ENCODE measurements at regions not wholly inside any gene's neighbourhood (a gene's known extent, or its start where the extent isn't known, plus 50 kb on each side); places are given as distances from the start of the nearest gene placed in this dataset.

DNA sequence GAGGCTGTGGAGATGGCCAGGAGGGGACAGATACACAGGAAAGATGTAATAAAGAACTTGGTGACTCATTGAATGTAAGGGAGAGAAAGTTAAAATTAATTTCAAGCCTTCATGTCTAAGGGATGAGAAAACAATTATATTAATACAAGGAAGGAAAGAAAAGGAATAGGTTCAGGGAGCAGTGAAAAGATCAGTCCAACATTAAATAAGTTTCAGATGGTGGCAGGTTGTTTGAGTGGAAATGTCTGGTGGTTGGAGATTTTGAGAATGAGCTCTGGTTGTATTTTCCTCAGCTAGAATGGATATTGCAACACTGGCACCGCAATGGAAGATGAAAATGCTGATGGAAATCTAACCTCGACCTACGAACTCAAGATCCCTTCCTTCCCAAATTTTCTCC lies 304.3 kb downstream of the COL12A1 start:
- TF ChIP-seq, protein P1, sequence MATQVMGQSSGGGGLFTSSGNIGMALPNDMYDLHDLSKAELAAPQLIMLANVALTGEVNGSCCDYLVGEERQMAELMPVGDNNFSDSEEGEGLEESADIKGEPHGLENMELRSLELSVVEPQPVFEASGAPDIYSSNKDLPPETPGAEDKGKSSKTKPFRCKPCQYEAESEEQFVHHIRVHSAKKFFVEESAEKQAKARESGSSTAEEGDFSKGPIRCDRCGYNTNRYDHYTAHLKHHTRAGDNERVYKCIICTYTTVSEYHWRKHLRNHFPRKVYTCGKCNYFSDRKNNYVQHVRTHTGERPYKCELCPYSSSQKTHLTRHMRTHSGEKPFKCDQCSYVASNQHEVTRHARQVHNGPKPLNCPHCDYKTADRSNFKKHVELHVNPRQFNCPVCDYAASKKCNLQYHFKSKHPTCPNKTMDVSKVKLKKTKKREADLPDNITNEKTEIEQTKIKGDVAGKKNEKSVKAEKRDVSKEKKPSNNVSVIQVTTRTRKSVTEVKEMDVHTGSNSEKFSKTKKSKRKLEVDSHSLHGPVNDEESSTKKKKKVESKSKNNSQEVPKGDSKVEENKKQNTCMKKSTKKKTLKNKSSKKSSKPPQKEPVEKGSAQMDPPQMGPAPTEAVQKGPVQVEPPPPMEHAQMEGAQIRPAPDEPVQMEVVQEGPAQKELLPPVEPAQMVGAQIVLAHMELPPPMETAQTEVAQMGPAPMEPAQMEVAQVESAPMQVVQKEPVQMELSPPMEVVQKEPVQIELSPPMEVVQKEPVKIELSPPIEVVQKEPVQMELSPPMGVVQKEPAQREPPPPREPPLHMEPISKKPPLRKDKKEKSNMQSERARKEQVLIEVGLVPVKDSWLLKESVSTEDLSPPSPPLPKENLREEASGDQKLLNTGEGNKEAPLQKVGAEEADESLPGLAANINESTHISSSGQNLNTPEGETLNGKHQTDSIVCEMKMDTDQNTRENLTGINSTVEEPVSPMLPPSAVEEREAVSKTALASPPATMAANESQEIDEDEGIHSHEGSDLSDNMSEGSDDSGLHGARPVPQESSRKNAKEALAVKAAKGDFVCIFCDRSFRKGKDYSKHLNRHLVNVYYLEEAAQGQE (IDR thresholded peaks at IDR 0.05; ENCODE audit: low read depth), result no peak
- TF ChIP-seq YY1 (IDR thresholded peaks at IDR 0.05; ENCODE audit: low read depth), result no peak
- no peak for TF ChIP-seq TCF12 (IDR thresholded peaks at IDR 0.05; ENCODE audit: low read depth)
- no peak for TF ChIP-seq TEAD4 (IDR thresholded peaks at IDR 0.05)
- TF ChIP-seq, protein P2, sequence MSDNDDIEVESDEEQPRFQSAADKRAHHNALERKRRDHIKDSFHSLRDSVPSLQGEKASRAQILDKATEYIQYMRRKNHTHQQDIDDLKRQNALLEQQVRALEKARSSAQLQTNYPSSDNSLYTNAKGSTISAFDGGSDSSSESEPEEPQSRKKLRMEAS (IDR thresholded peaks at IDR 0.05), result no peak
- no peak for TF ChIP-seq ZBTB7A (IDR thresholded peaks at IDR 0.05; ENCODE audit: low read depth)

DNA sequence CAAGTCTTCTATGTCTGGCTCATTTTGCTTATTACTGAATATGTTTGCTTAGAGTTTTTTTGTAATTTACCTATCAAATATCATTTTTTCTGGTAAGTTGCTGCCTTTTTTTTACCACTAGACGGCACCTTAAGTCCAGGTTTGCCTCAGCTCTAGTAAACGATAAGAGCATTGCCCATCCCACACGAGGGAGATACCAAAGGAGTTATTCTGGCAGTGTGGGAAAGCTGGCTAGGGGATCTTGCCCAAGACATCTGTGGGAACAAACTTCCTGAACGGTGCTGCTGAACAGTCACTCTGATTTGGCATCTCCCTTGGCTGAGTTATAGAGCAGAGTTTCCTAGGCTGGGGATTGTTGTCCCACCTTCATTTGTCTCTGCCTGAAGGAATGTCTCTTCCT lies 306.4 kb downstream of the COL12A1 start:
- no peak for TF ChIP-seq EGR1 (IDR thresholded peaks at IDR 0.05)
- TF ChIP-seq, protein P3, sequence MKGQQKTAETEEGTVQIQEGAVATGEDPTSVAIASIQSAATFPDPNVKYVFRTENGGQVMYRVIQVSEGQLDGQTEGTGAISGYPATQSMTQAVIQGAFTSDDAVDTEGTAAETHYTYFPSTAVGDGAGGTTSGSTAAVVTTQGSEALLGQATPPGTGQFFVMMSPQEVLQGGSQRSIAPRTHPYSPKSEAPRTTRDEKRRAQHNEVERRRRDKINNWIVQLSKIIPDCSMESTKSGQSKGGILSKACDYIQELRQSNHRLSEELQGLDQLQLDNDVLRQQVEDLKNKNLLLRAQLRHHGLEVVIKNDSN (IDR thresholded peaks at IDR 0.05), result no peak
- TF ChIP-seq CREB1 (IDR thresholded peaks at IDR 0.05; ENCODE audit: low read depth), result no peak
- TF ChIP-seq RAD21 (IDR thresholded peaks at IDR 0.05; ENCODE audit: low read depth), result peak; percentile 62

DNA sequence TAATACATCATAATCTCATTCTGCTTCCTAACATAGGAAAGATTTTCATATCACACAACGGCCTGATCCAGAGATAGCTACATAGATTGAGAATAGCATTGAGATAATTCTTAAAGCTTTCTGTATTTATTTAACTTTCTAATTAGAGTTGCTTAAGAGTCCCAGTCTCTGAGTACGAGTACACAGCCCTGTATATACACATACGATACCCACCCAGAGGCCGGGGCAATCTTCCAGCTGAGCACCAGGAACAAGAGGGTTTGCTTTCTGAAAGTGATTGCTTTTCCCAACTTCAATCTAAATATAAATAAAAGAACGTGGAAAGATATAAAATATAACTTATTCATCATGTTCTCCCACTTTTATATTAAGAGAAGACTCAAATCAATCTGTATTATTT lies 313.8 kb downstream of the COL12A1 start:
- no peak for TF ChIP-seq EP300 (IDR thresholded peaks at IDR 0.05; ENCODE audit: borderline replicate concordance)
- no peak for TF ChIP-seq NFIC (IDR thresholded peaks at IDR 0.05)
- TF ChIP-seq RAD21 (IDR thresholded peaks at IDR 0.05; ENCODE audit: low read depth), result no peak
- no peak for TF ChIP-seq TEAD4 (IDR thresholded peaks at IDR 0.05)
- TF ChIP-seq TAF1 (IDR thresholded peaks at IDR 0.05; ENCODE audit: low read depth), result no peak
- TF ChIP-seq, protein P1 (IDR thresholded peaks at IDR 0.05; ENCODE audit: low read depth), result no peak
- TF ChIP-seq, protein P2 (IDR thresholded peaks at IDR 0.05), result no peak
- TF ChIP-seq CREB1 (IDR thresholded peaks at IDR 0.05; ENCODE audit: low read depth), result no peak

DNA sequence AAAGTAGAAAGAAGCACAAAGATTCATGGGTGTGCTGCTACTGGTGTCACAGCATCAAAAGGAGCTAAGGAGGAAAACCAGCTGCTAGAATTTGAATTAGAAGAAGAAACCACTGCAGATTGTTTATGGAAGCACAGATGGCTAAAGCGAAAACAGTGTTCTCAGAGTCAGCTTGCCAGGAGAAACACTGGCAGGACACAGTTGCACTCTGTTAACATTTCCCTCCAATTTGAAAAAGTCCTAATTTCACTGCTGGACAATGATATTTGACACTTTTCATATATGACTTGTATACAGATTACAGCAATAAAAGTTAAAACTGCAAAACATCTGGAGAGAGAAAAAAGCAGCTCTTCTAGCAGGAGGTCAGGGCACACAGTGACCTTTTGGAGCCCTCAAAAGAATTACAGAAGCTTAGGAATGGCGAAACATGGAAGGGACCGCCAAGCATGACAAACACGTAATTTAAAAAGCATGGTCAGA lies 314.5 kb downstream of the COL12A1 start:
- TF ChIP-seq TCF12 (IDR thresholded peaks at IDR 0.05; ENCODE audit: low read depth), result no peak
- no peak for TF ChIP-seq TAF1 (IDR thresholded peaks at IDR 0.05; ENCODE audit: low read depth)
- TF ChIP-seq NFIC (IDR thresholded peaks at IDR 0.05), result no peak
- TF ChIP-seq FOXM1 (IDR thresholded peaks at IDR 0.05; ENCODE audit: borderline replicate concordance, low read depth), result no peak
- TF ChIP-seq ZBTB7A (IDR thresholded peaks at IDR 0.05; ENCODE audit: low read depth), result no peak

DNA sequence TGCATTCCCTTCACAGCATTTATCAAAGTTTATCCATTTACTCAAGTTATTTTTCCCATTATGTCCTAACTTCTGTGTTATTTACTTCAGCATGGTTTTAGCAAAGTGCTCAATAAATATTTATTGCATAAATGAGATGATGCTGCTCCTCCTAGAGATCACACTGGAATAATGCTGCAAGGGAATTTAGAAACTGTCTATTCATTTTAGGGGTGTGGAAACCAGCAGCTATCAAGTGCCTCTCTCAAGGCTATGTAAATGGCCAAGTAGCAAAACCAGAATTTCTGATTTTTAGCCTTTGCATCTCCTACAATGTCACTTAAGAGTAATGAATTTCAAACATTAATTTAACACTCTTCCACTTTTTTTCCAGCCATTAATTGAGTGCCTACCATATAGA lies 316.2 kb downstream of the COL12A1 start:
- TF ChIP-seq NFIC (IDR thresholded peaks at IDR 0.05) (no peak), TAF1 (IDR thresholded peaks at IDR 0.05; ENCODE audit: low read depth) (no peak), ZBTB7A (IDR thresholded peaks at IDR 0.05; ENCODE audit: low read depth) (no peak)
- TF ChIP-seq, protein P3 (IDR thresholded peaks at IDR 0.05), result no peak

DNA sequence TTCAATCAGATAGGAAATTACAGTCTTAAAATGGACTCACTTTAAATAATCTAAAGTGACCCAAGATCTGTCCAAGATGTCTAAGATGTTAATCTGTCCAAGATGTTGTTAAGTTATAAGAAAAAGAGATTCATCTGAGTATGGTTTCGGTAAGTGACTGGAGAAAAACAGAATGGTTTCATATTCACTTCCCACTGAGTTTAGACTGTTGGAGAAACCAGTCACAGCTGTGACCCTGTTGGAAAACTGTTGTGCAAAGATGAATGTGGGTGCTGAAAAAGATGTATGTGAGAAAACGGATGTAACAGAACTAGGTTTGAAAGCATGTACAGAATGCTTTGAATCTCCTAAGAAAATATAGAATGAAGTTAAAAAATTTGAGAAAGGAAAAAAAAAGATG lies 325.9 kb downstream of the COL12A1 start:
- TF ChIP-seq ZBTB7A (IDR thresholded peaks at IDR 0.05; ENCODE audit: low read depth) (no peak), FOXM1 (IDR thresholded peaks at IDR 0.05; ENCODE audit: borderline replicate concordance, low read depth) (no peak), EP300 (IDR thresholded peaks at IDR 0.05; ENCODE audit: borderline replicate concordance) (no peak), RAD21 (IDR thresholded peaks at IDR 0.05; ENCODE audit: low read depth) (no peak), TEAD4 (IDR thresholded peaks at IDR 0.05) (no peak), TCF12 (IDR thresholded peaks at IDR 0.05; ENCODE audit: low read depth) (no peak), YY1 (IDR thresholded peaks at IDR 0.05; ENCODE audit: low read depth) (no peak), TAF1 (IDR thresholded peaks at IDR 0.05; ENCODE audit: low read depth) (no peak), EGR1 (IDR thresholded peaks at IDR 0.05) (no peak), NFIC (IDR thresholded peaks at IDR 0.05) (no peak), CREB1 (IDR thresholded peaks at IDR 0.05; ENCODE audit: low read depth) (no peak), CEBPB (IDR thresholded peaks at IDR 0.05) (no peak)
- TF ChIP-seq, protein P2 (IDR thresholded peaks at IDR 0.05), result no peak
- TF ChIP-seq, protein P3 (IDR thresholded peaks at IDR 0.05), result no peak
- TF ChIP-seq, protein P1 (IDR thresholded peaks at IDR 0.05; ENCODE audit: low read depth), result no peak

Measured in Ishikawa (cell line).